GM18499 (cell line): ENCODE measurements at regions not wholly inside any gene's neighbourhood (a gene's known extent, or its start where the extent isn't known, plus 50 kb on each side); places are given as distances from the start of the nearest gene placed in this dataset.

Experiments
- ATAC-seq: cut with Tn5 transposase; IDR thresholded peaks from one replicate; pipeline ENCODE4 v1.9.1; 2021; ENCODE audit warnings: moderate number of reproducible peaks; ENCODE audit not compliant: insufficient read depth, unreplicated experiment

GRCh38 chr4:142960867-142961644 lies 115.0 kb upstream of the INPP4B start:
- ATAC-seq = no peak

- ATAC-seq = peak; percentile 51
Observed at GRCh38 chr4:142961866-142962265, 115.8 kb upstream of the INPP4B start.

GRCh38 chr4:142974328-142974727 lies 128.2 kb upstream of the INPP4B start:
- no peak for ATAC-seq

- no peak for ATAC-seq
Observed at GRCh38 chr4:142975618-142976017, 129.5 kb upstream of the INPP4B start.

- no peak for ATAC-seq
Observed at GRCh38 chr4:142976482-142976881, 130.4 kb upstream of the INPP4B start.

- no peak for ATAC-seq
Observed at GRCh38 chr4:142977182-142977581, 131.1 kb upstream of the INPP4B start.

GRCh38 chr4:142983065-142983464 lies 137.0 kb upstream of the INPP4B start:
- no peak for ATAC-seq

GRCh38 chr4:142983589-142983988 lies 137.5 kb upstream of the INPP4B start:
- ATAC-seq = no peak

- ATAC-seq = no peak
Observed at GRCh38 chr4:142984871-142985585, 138.9 kb upstream of the INPP4B start.

GRCh38 chr4:143016171-143016570 lies 168.5 kb upstream of the USP38 start:
- no peak for ATAC-seq

GRCh38 chr4:143017210-143017609 lies 167.5 kb upstream of the USP38 start:
- ATAC-seq = no peak

GRCh38 chr4:143019351-143019750 lies 165.4 kb upstream of the USP38 start:
- ATAC-seq = no peak

- ATAC-seq = peak; percentile 91
Observed at GRCh38 chr4:143021384-143021783, 163.3 kb upstream of the USP38 start.

- ATAC-seq = no peak
Observed at GRCh38 chr4:143023239-143023918, 161.3 kb upstream of the USP38 start.

GRCh38 chr4:143025081-143025704 lies 159.5 kb upstream of the USP38 start:
- peak; percentile 29 for ATAC-seq

- ATAC-seq = no peak
Observed at GRCh38 chr4:143026459-143027170, 158.1 kb upstream of the USP38 start.

GRCh38 chr4:143035661-143036060 lies 149.1 kb upstream of the USP38 start:
- ATAC-seq = no peak

GRCh38 chr4:143036443-143036842 lies 148.3 kb upstream of the USP38 start:
- ATAC-seq = no peak

GRCh38 chr4:143046454-143046853 lies 138.3 kb upstream of the USP38 start:
- ATAC-seq = no peak

GRCh38 chr4:143046906-143047305 lies 137.8 kb upstream of the USP38 start:
- no peak for ATAC-seq
